PC-3 (cell line): ENCODE measurements at regions not wholly inside any gene's neighbourhood (a gene's known extent, or its start where the extent isn't known, plus 50 kb on each side); places are given as distances from the start of the nearest gene placed in this dataset.

Experiments used
- CTCF ChIP-seq: fragments of 300-600 bp; sonication (generic); conservative IDR thresholded peaks from 2 replicates; pipeline ENCODE4 v1.5.1; 2017; ENCODE audit warnings: antibody characterized with exemption, low read depth, mild to moderate bottlenecking, low read length
- EZH2 ChIP-seq: fragments of 300-600 bp; sonication (generic); IDR thresholded peaks from one replicate; pipeline ENCODE4 v1.6.1; 2017; ENCODE audit warnings: antibody characterized with exemption, mild to moderate bottlenecking, low read length; ENCODE audit not compliant: unreplicated experiment
- EZH2phosphoT487 ChIP-seq: fragments of 300-600 bp; sonication (generic); IDR thresholded peaks from 2 replicates; pipeline ENCODE4 v1.6.1; 2018; ENCODE audit warnings: mild to moderate bottlenecking, antibody characterized with exemption, low read length, borderline replicate concordance

DNA sequence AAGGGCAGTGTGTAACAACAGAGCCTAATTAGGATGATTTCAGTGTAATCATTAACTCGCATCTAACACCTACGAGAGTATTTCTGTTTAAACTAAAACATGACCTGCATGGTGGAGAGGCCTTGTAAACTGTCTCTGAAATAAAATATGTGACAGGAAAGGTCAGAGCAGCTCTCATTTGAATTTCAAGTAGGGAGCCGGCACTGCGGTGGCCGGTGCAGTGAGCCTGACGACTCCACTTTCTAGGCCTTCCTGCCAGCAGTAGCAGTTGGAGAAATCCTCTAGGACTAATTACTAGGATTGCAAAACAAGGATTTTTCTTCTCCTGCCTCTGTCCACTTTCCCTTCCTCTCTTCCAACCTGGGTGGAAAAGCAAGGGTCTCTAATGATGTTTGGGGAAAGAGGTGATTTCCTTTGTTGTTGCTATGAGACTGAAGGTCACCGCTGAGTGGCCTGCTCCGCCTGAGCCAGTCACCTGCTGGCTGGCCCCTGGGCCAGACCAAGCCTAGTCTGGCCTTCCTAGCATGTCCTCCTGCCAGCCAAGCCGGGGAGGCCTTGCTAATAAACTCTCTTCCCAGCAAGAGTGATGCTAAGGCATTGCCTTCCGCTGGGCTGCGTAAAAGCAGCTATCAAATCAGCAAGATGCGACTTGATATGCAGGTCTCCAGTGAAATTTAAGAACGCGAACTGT, 245.7 kb downstream of the PSAT1 start:
- TF ChIP-seq CTCF (no peak), EZH2phosphoT487 (no peak), EZH2 (no peak)
